ENCODE measurements at regions not wholly inside any gene's neighbourhood (a gene's known extent, or its start where the extent isn't known, plus 50 kb on each side); places are given as distances from the start of the nearest gene placed in this dataset.

GRCh38 chr15:91562698-91563097, 290.8 kb upstream of the SLCO3A1 start:
- Histone ChIP-seq H3K4me1 (ENCODE audit: control insufficient read depth, extremely low read depth, insufficient read depth, low read length) (peaks cover 19% of the 10 kb centered on the region), H3K9ac (ENCODE audit: control insufficient read depth, extremely low read depth, insufficient read depth, low read length) (no peak overlapping the region), H3K27ac (ENCODE audit: control insufficient read depth, insufficient read depth, low read length) (peak overlapping the region; percentile 95), H4K20me1 (ENCODE audit: control insufficient read depth, extremely low read depth, insufficient read depth, low read length) (no peaks in the 10 kb centered on the region), H3K9me1 (ENCODE audit: control insufficient read depth, extremely low read depth, insufficient read depth, low read length) (no peaks in the 10 kb centered on the region), H2AFZ (ENCODE audit: control insufficient read depth, low read length) (no peak overlapping the region), H3K79me2 (ENCODE audit: control insufficient read depth, insufficient read depth, low read length) (no peaks in the 10 kb centered on the region), H3K4me2 (ENCODE audit: control insufficient read depth, extremely low read depth, insufficient read depth, low read depth, low read length) (no peak overlapping the region), H3K9me3 (ENCODE audit: control insufficient read depth, low read depth, low read length) (no peaks in the 10 kb centered on the region), H3K4me3 (ENCODE audit: control insufficient read depth in 2 of 3, extremely low read depth in 1 of 3, insufficient read depth in 2 of 3, low read depth in 1 of 3, low read length in 3 of 3) (no peak overlapping the region), H3K36me3 (ENCODE audit: control insufficient read depth in 2 of 2, extremely low read depth in 1 of 2, insufficient read depth in 2 of 2, low read length in 2 of 2) (no peaks in the 10 kb centered on the region), H3K27me3 (ENCODE audit: control insufficient read depth, extremely low read depth, insufficient read depth, low read length) (no peaks in the 10 kb centered on the region)
- no peak for DNase-seq (ENCODE audit: low read depth, low spot score)
- dilution Hi-C loops (cut with MboI; ENCODE audit: extremely low pct_ligation_motif_present, low sequenced_read_pairs) = no loop called here
- TF ChIP-seq, protein P1, sequence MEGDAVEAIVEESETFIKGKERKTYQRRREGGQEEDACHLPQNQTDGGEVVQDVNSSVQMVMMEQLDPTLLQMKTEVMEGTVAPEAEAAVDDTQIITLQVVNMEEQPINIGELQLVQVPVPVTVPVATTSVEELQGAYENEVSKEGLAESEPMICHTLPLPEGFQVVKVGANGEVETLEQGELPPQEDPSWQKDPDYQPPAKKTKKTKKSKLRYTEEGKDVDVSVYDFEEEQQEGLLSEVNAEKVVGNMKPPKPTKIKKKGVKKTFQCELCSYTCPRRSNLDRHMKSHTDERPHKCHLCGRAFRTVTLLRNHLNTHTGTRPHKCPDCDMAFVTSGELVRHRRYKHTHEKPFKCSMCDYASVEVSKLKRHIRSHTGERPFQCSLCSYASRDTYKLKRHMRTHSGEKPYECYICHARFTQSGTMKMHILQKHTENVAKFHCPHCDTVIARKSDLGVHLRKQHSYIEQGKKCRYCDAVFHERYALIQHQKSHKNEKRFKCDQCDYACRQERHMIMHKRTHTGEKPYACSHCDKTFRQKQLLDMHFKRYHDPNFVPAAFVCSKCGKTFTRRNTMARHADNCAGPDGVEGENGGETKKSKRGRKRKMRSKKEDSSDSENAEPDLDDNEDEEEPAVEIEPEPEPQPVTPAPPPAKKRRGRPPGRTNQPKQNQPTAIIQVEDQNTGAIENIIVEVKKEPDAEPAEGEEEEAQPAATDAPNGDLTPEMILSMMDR (optimal IDR thresholded peaks at IDR 0.05 in 1 of 3, IDR thresholded peaks at IDR 0.05 in 1 of 3, conservative IDR thresholded peaks at IDR 0.05 in 1 of 3; ENCODE audit: extremely low read depth in 1 of 3, insufficient read depth in 2 of 3, low read length in 3 of 3) = no peak
- no peak for TF ChIP-seq EZH2 (IDR thresholded peaks at IDR 0.05; ENCODE audit: low read length)
- FAIRE-seq = peak; percentile 29

GRCh38 chr15:91564631-91565030, 288.9 kb upstream of the SLCO3A1 start:
- no peaks in the 10 kb centered on the region for H3K27me3 ChIP-seq (ENCODE audit: control insufficient read depth, extremely low read depth, insufficient read depth, low read length)
- H2AFZ ChIP-seq (ENCODE audit: control insufficient read depth, low read length) = no peak overlapping the region
- H3K36me3 ChIP-seq (ENCODE audit: control insufficient read depth in 2 of 2, extremely low read depth in 1 of 2, insufficient read depth in 2 of 2, low read length in 2 of 2) = no peaks in the 10 kb centered on the region
- DNase-seq (ENCODE audit: low read depth, low spot score) (no peak), FAIRE-seq (peak; percentile 39)
- dilution Hi-C loops (cut with MboI; ENCODE audit: extremely low pct_ligation_motif_present, low sequenced_read_pairs) = no loop called here
- H3K9ac ChIP-seq (ENCODE audit: control insufficient read depth, extremely low read depth, insufficient read depth, low read length) = no peak overlapping the region
- H3K4me2 ChIP-seq (ENCODE audit: control insufficient read depth, extremely low read depth, insufficient read depth, low read depth, low read length) = no peak overlapping the region
- no peaks in the 10 kb centered on the region for H4K20me1 ChIP-seq (ENCODE audit: control insufficient read depth, extremely low read depth, insufficient read depth, low read length)
- TF ChIP-seq, protein P1 (optimal IDR thresholded peaks at IDR 0.05 in 1 of 3, IDR thresholded peaks at IDR 0.05 in 1 of 3, conservative IDR thresholded peaks at IDR 0.05 in 1 of 3; ENCODE audit: extremely low read depth in 1 of 3, insufficient read depth in 2 of 3, low read length in 3 of 3) = no peak
- no peak for TF ChIP-seq EZH2 (IDR thresholded peaks at IDR 0.05; ENCODE audit: low read length)
- no peaks in the 10 kb centered on the region for H3K79me2 ChIP-seq (ENCODE audit: control insufficient read depth, insufficient read depth, low read length)
- no peak overlapping the region for H3K4me3 ChIP-seq (ENCODE audit: control insufficient read depth in 2 of 3, extremely low read depth in 1 of 3, insufficient read depth in 2 of 3, low read depth in 1 of 3, low read length in 3 of 3)
- peaks cover 19% of the 10 kb centered on the region for H3K4me1 ChIP-seq (ENCODE audit: control insufficient read depth, extremely low read depth, insufficient read depth, low read length)
- no peaks in the 10 kb centered on the region for H3K9me1 ChIP-seq (ENCODE audit: control insufficient read depth, extremely low read depth, insufficient read depth, low read length)
- H3K9me3 ChIP-seq (ENCODE audit: control insufficient read depth, low read depth, low read length) = no peaks in the 10 kb centered on the region
- no peak overlapping the region for H3K27ac ChIP-seq (ENCODE audit: control insufficient read depth, insufficient read depth, low read length)

Data from keratinocyte (primary cell).